Urinary bladder (tissue), 3 donors: ENCODE measurements at regions not wholly inside any gene's neighbourhood (a gene's known extent, or its start where the extent isn't known, plus 50 kb on each side); places are given as distances from the start of the nearest gene placed in this dataset.
A peak's percentile ranks its signal among the peaks of the same experiment; 100 is the strongest.

Experiments
- DNase-seq: peaks from one replicate; pipeline ENCODE4 v3.0.0-alpha.2; 2015; ENCODE audit errors: extremely low spot score
- H3K27ac ChIP-seq: one replicate; pipeline ENCODE4 v1.5.1; 2013; ENCODE audit warnings: low read depth, mild to moderate bottlenecking, moderate library complexity
- H3K36me3 ChIP-seq: one replicate; pipeline ENCODE4 v1.6.1; 2013; ENCODE audit warnings: mild to moderate bottlenecking, moderate library complexity; ENCODE audit not compliant: insufficient read depth
- H3K4me1 ChIP-seq: one replicate; pipeline ENCODE4 v1.6.1; 2013; ENCODE audit warnings: mild to moderate bottlenecking, moderate library complexity; ENCODE audit not compliant: insufficient read depth
- H3K4me3 ChIP-seq: one replicate; pipeline ENCODE4 v1.5.1; 2013; ENCODE audit warnings: low read depth, low read length
- WGBS: extraction: QIAGEN DNeasy Blood & Tissue Kit; methylation state at CpG from one replicate; pipeline ENCODE4 v1.1.7; 2013; 5-methylcytosine and 5-hydroxymethylcytosine counted together
- donor health status: healthy with polysubstance abuse.
- donor health status: healthy.

DNA sequence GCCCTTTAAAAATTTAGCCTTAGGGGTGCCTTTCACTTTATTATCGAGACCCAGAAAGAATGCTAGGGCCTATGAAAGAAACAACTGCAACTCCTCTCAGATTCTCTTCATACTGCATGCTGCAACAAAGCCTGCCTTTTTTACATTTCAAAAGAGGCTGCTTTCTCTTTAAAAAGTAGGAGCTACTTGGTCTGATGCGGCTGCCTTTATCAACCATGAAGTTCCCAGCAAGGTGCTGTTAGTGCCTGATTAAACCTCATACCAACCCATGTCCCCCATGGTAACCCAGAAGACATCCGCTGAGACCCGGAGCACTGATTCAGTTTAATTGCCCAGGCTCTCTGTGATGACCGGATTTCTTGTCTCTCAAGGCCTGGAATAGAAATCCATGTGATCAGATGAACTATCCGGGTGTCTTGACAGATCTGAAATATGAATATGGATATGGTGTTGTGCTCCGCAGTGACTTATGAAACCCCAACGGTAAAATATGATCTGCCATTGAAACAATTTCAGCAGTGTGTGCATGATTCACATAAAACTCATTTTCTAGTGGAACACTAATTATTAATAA, 368.3 kb downstream of the ZNF521 start:
- Histone ChIP-seq H3K27ac (no peak overlapping the region), H3K36me3 (no peaks in the 10 kb centered on the region), H3K4me1 (no peaks in the 10 kb centered on the region), H3K4me3 (no peak overlapping the region)
- DNase-seq = no peak
- WGBS = 91% methylated on average over 8 of the region's 8 CpGs

GRCh38 chr18:24985586-24985985, 366.4 kb downstream of the ZNF521 start:
- no peaks in the 10 kb centered on the region for H3K36me3 ChIP-seq
- H3K27ac ChIP-seq = no peak overlapping the region
- H3K4me1 ChIP-seq = no peaks in the 10 kb centered on the region
- H3K4me3 ChIP-seq = no peak overlapping the region
- 65% methylated on average over 4 of the region's 4 CpGs for WGBS
- no peak for DNase-seq

DNA sequence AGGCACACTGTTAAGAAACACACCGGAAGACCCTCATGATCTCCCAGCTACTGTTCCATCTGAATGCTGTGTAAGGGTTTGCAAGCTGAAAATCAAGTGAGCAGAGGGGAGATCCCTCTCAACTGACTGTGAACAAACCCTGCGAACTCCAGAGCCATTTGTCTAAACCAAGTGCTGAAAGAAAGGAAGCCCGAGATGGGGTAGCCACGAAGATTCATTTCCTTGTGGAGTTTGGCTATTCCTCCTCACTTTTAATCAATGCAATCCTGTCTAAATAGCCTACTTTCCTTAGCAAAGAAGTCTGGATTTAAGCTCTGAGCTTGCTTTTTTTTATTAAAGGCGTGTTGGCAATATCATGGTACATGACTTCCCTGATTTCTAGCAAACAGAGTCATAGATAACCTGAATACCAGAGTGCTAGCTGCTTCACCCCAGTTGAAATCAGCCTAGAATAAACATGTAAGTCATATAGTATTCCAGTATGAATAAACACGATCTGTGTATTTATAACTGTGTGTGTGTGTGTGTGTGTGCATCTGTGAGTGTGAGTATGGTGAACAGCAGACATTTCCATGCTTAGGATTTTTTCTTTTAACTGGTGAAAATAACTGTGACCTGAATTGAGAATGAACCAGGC, 365.2 kb downstream of the ZNF521 start:
- Histone ChIP-seq H3K4me1 (no peaks in the 10 kb centered on the region), H3K36me3 (no peaks in the 10 kb centered on the region), H3K4me3 (no peak overlapping the region), H3K27ac (no peak overlapping the region)
- DNase-seq = no peak
- WGBS = 54% methylated on average over 6 of the region's 6 CpGs

- no peaks in the 10 kb centered on the region for H3K4me1 ChIP-seq
- no peak overlapping the region for H3K4me3 ChIP-seq
- H3K27ac ChIP-seq = peak overlapping the region; percentile 7
- H3K36me3 ChIP-seq = no peaks in the 10 kb centered on the region
- 52% methylated on average over 9 of the region's 9 CpGs for WGBS
- no peak for DNase-seq
Observed at GRCh38 chr18:24987303-24988252, 364.4 kb downstream of the ZNF521 start.

DNA sequence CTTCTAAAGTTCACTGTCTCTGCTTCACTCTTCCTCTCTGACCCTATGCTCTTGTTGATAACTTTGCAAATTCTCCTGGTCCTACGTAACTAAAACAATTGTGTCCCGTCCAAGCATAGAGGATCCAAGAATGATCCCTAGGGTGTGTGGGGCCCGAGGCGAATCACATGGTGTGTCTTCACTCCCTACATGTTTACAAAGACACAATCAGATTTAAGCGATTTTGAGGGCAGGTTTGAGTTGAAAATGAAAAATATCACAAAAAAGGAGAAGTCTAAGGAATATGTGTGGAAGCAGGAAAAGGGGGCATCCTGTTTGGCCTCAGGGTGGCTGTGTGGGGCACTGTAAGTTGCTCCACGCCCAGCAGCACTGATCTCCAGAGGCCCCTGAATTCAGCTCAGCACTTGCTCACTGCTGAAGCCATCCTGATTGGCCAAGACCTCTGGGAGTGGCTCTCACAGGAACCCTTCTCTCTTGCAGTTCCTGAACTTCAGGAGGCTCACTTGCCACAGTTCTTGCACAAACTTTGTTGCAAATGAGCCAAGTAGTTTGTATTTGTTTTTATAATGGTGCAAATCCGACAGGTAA, 363.6 kb downstream of the ZNF521 start:
- WGBS = 72% methylated on average over 7 of the region's 7 CpGs
- Histone ChIP-seq H3K4me3 (no peak overlapping the region), H3K4me1 (no peaks in the 10 kb centered on the region), H3K27ac (no peak overlapping the region), H3K36me3 (no peaks in the 10 kb centered on the region)
- DNase-seq = no peak

GRCh38 chr18:24989760-24990593, 362.0 kb downstream of the ZNF521 start:
- no peak for DNase-seq
- H3K27ac ChIP-seq = no peak overlapping the region
- no peak overlapping the region for H3K4me3 ChIP-seq
- no peaks in the 10 kb centered on the region for H3K4me1 ChIP-seq
- no peaks in the 10 kb centered on the region for H3K36me3 ChIP-seq
- 89% methylated on average over 7 of the region's 7 CpGs for WGBS

DNA sequence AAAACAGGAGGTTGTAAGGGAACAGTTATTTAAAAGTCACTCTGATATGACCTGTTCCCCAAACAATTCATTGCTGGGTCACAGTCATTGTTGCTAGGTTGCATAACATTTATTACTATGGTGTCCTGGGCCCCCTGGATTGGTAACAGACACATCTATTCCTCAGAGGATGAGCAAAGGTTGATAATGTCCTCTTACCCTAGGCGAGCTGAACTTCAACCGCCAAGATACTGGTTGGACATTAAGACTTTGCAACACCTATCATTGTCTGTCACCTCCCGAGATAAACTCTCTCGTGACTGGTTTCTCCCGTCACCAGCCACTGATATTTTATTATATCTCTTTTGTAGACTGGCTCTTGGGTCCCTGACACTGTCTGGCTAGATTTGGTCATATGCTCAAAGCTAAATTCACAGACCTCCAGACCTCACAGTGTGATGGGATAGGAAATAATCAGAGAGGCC, 361.3 kb downstream of the ZNF521 start:
- H3K4me1 ChIP-seq = no peaks in the 10 kb centered on the region
- no peak overlapping the region for H3K4me3 ChIP-seq
- DNase-seq = no peak
- H3K27ac ChIP-seq = no peak overlapping the region
- no peaks in the 10 kb centered on the region for H3K36me3 ChIP-seq
- WGBS = 91% methylated on average over 5 of the region's 5 CpGs

- DNase-seq = no peak
- no peak overlapping the region for H3K27ac ChIP-seq
- WGBS = 67% methylated on average over 14 of the region's 14 CpGs
- no peak overlapping the region for H3K4me3 ChIP-seq
- H3K4me1 ChIP-seq = no peaks in the 10 kb centered on the region
- no peaks in the 10 kb centered on the region for H3K36me3 ChIP-seq
Observed at GRCh38 chr18:24991141-24992060, 360.6 kb downstream of the ZNF521 start.

GRCh38 chr18:24992491-24992890, 359.5 kb downstream of the ZNF521 start:
- H3K4me1 ChIP-seq = no peaks in the 10 kb centered on the region
- no peak overlapping the region for H3K4me3 ChIP-seq
- no peak for DNase-seq
- WGBS = 97% methylated on average over 2 of the region's 2 CpGs
- H3K27ac ChIP-seq = no peak overlapping the region
- no peaks in the 10 kb centered on the region for H3K36me3 ChIP-seq

GRCh38 chr18:24993628-24994027, 358.3 kb downstream of the ZNF521 start:
- H3K4me3 ChIP-seq = no peak overlapping the region
- no peaks in the 10 kb centered on the region for H3K36me3 ChIP-seq
- no peak overlapping the region for H3K27ac ChIP-seq
- 86% methylated on average over 6 of the region's 6 CpGs for WGBS
- DNase-seq = no peak
- no peaks in the 10 kb centered on the region for H3K4me1 ChIP-seq

DNA sequence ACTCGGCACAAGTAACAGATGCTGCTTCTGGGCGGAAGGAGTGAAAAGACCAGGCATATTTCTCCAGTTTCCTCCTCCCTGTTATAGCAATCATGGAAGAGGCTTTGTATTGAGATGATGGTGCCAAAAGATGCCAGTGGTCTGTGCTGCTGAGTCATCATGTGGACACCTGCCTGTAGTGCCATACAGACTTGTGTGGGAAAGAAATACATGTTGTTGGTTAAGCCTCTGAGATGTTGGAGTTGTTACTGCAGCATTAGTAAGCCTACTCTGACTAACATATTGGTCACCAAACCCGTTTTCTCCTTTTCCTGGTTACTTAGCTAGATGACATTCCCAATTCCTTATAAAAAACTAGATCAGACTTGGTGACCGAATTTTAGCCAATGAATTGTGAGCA, 356.9 kb downstream of the ZNF521 start:
- H3K27ac ChIP-seq = no peak overlapping the region
- H3K36me3 ChIP-seq = no peaks in the 10 kb centered on the region
- no peaks in the 10 kb centered on the region for H3K4me1 ChIP-seq
- no peak overlapping the region for H3K4me3 ChIP-seq
- 97% methylated on average over 4 of the region's 4 CpGs for WGBS
- DNase-seq = no peak

- DNase-seq = no peak
- no peaks in the 10 kb centered on the region for H3K4me1 ChIP-seq
- 57% methylated on average over 2 of the region's 2 CpGs for WGBS
- no peaks in the 10 kb centered on the region for H3K36me3 ChIP-seq
- no peak overlapping the region for H3K4me3 ChIP-seq
- no peak overlapping the region for H3K27ac ChIP-seq
Observed at GRCh38 chr18:24995755-24996154, 356.2 kb downstream of the ZNF521 start.
